Glomerular visceral epithelial cell (primary cell): ENCODE measurements at regions not wholly inside any gene's neighbourhood (a gene's known extent, or its start where the extent isn't known, plus 50 kb on each side); places are given as distances from the start of the nearest gene placed in this dataset.
"Not testable (repeated sequence)": the region's sequence is repeated elsewhere in the genome, so short reads cannot be mapped to it uniquely, and the experiment has no call there.

Experiments
- DNase-seq: peaks from one replicate; pipeline ENCODE4 v3.0.0-alpha.2; 2016; ENCODE audit errors: extremely low spot score

GRCh38 chr3:106957029-106957428, 420.2 kb upstream of the CCDC54 start:
- no peak for DNase-seq

GRCh38 chr3:106962993-106963392, 414.2 kb upstream of the CCDC54 start:
- DNase-seq, result no peak

- DNase-seq, result no peak
Measured at GRCh38 chr3:106963442-106963841, 413.8 kb upstream of the CCDC54 start.

GRCh38 chr3:106965307-106965706, 411.9 kb upstream of the CCDC54 start:
- no peak for DNase-seq

- DNase-seq, result no peak
Measured at GRCh38 chr3:106969596-106969995, 407.6 kb upstream of the CCDC54 start.

- DNase-seq, result no peak
Measured at GRCh38 chr3:106981392-106981791, 395.8 kb upstream of the CCDC54 start.

- DNase-seq, result no peak
Measured at GRCh38 chr3:106985721-106986120, 391.5 kb upstream of the CCDC54 start.

- not testable (repeated sequence) for DNase-seq
Measured at GRCh38 chr3:106998841-106999682, 378.2 kb upstream of the CCDC54 start.

- no peak for DNase-seq
Measured at GRCh38 chr3:107001635-107002034, 375.6 kb upstream of the CCDC54 start.

GRCh38 chr3:107005352-107005751, 371.9 kb upstream of the CCDC54 start:
- DNase-seq, result not testable (repeated sequence)

GRCh38 chr3:107008213-107008612, 369.0 kb upstream of the CCDC54 start:
- no peak for DNase-seq

GRCh38 chr3:107013641-107014040, 363.6 kb upstream of the CCDC54 start:
- DNase-seq, result no peak

- no peak for DNase-seq
Measured at GRCh38 chr3:107024551-107025026, 352.6 kb upstream of the CCDC54 start.

GRCh38 chr3:107025961-107026360, 351.3 kb upstream of the CCDC54 start:
- no peak for DNase-seq

- DNase-seq, result no peak
Measured at GRCh38 chr3:107028086-107028485, 349.2 kb upstream of the CCDC54 start.

- DNase-seq, result no peak
Measured at GRCh38 chr3:107028626-107029025, 348.6 kb upstream of the CCDC54 start.

GRCh38 chr3:107032111-107032510, 345.1 kb upstream of the CCDC54 start:
- no peak for DNase-seq

GRCh38 chr3:107034142-107034541, 343.1 kb upstream of the CCDC54 start:
- DNase-seq, result no peak

GRCh38 chr3:107035176-107035575, 342.1 kb upstream of the CCDC54 start:
- DNase-seq, result no peak

GRCh38 chr3:107044677-107045076, 332.6 kb upstream of the CCDC54 start:
- DNase-seq, result no peak

GRCh38 chr3:107045791-107046190, 331.4 kb upstream of the CCDC54 start:
- no peak for DNase-seq

GRCh38 chr3:107055181-107055942, 321.9 kb upstream of the CCDC54 start:
- no peak for DNase-seq

- DNase-seq, result peak; percentile 11
Measured at GRCh38 chr3:107061466-107061865, 315.8 kb upstream of the CCDC54 start.
